G401.6 (cell line): ENCODE measurements at regions not wholly inside any gene's neighbourhood (a gene's known extent, or its start where the extent isn't known, plus 50 kb on each side); places are given as distances from the start of the nearest gene placed in this dataset.

Experiments used
- FAIRE-seq: peaks from 2 replicates; lab custom pipeline; 2012; peaks lifted over from hg19 to GRCh38; lab: Jason Lieb, UNC

- FAIRE-seq, result no peak
Measured at GRCh38 chr1:78427506-78427905, 63.3 kb upstream of the PTGFR start.

- FAIRE-seq, result no peak
Measured at GRCh38 chr1:78432016-78432415, 58.8 kb upstream of the PTGFR start.

GRCh38 chr1:78434351-78434750, 56.4 kb upstream of the PTGFR start:
- no peak for FAIRE-seq

DNA sequence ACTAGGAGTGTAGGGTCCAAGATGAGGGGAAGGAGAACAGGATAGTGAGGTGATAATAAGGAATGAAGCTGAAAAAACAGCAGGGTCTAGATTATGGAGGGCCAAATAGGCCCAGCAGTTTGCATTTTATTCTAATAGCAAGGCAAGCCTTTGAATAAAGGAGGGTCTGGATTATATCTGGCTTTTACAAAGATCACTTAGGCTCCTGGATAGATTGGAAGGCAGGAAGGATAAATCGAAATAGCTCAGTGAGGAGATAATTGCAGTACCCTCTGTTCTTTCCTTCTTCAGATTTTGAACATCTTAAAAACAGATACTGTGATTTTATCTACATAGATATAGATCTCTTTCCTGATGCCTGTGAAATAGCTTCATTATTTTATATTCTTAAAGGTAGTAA, 53.8 kb upstream of the PTGFR start:
- FAIRE-seq, result no peak

GRCh38 chr1:78437396-78437795, 53.4 kb upstream of the PTGFR start:
- FAIRE-seq, result no peak

GRCh38 chr1:78437941-78438340, 52.8 kb upstream of the PTGFR start:
- no peak for FAIRE-seq

DNA sequence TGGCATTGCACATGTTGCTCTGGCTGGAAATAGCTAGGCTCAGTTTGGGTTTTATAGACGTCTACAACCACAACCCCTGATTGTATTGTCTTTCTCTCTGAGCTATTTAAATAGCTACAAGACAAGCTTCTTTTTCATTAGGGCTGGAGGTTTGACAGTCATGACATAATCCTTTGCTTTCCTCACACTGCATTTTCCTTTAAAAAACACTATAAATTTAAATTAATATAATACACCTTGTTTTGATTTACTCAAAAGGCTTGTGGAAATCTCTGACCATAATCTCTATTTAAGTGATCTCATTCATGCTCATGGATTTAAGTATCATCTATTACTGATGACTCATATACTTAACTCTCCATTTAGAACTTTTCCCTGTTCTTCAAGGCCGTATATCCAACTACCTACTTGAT, 50.4 kb upstream of the PTGFR start:
- no peak for FAIRE-seq
